Central memory CD8-positive, alpha-beta T cell (primary cell): ENCODE measurements at regions not wholly inside any gene's neighbourhood (a gene's known extent, or its start where the extent isn't known, plus 50 kb on each side); places are given as distances from the start of the nearest gene placed in this dataset.

Experiments used
- ATAC-seq: fragments of 150-1000 bp; cut with Tn5 transposase; replicated peaks from 2 replicates; pipeline ENCODE4 v1.10.0; 2022; ENCODE audit warnings: mild to moderate bottlenecking, moderate FRiP score, moderate number of reproducible peaks; ENCODE audit not compliant: poor library complexity, severe bottlenecking; ENCODE audit errors: extremely low read depth
- DNase-seq, 2 donors: peaks; one replicate each; pipeline ENCODE4 v3.0.0; 2021; ENCODE audit warnings: low spot score in 2 of 2
- H3K27ac Mint-ChIP-seq: one replicate; pipeline ENCODE4 v1.8.0; 2022; ENCODE audit warnings: low read depth, mild to moderate bottlenecking, moderate library complexity, mixed read lengths
- H3K27me3 Mint-ChIP-seq: one replicate; pipeline ENCODE4 v1.8.0; 2022; ENCODE audit warnings: mixed read lengths
- H3K36me3 Mint-ChIP-seq: one replicate; pipeline ENCODE4 v1.8.0; 2022; ENCODE audit warnings: mild to moderate bottlenecking, moderate library complexity, mixed read lengths; ENCODE audit not compliant: insufficient read depth
- H3K4me1 Mint-ChIP-seq: one replicate; pipeline ENCODE4 v1.8.0; 2022; ENCODE audit warnings: mixed read lengths
- H3K4me3 Mint-ChIP-seq: one replicate; pipeline ENCODE4 v1.8.0; 2022; ENCODE audit warnings: mild to moderate bottlenecking, moderate library complexity, mixed read lengths
- H3K9me3 Mint-ChIP-seq: one replicate; pipeline ENCODE4 v1.8.0; 2022; ENCODE audit warnings: mixed read lengths

DNA sequence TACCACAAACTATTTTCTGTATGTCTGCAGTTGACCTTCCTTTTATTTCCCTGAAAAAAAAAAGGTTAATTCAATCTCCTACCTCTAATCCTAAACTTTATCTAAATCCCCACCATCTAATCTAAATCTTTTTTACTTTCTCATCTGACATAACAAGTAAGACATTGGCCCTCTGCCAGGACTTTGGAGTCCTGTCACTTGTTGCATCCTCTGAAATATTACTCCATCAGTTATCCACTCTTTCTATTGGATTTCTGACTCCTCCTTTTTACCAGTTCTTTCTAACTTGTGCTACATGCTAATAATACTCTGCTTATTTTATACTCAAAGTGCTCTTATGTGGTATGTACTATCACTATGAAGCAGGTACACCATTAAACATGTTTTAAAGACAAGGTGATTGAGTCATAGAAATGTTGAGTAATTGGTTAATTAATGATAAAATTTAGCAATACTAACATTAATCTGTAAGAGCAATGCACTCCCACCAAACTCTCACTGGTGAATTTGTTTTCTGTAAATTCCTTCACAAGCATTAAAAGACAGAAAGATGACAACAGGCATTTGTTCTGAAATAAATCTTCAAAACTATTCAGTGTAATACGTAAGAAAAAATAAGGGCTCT is 914.2 kb upstream of the RAG2 start:
- DNase-seq (no peak), ATAC-seq (no peak)
- Mint-ChIP-seq H3K36me3 (peaks cover 1% of the 10 kb centered on the region), H3K27ac (no peak overlapping the region), H3K4me3 (no peak overlapping the region), H3K27me3 (no peaks in the 10 kb centered on the region), H3K4me1 (no peaks in the 10 kb centered on the region), H3K9me3 (peaks cover 22% of the 10 kb centered on the region)

DNA sequence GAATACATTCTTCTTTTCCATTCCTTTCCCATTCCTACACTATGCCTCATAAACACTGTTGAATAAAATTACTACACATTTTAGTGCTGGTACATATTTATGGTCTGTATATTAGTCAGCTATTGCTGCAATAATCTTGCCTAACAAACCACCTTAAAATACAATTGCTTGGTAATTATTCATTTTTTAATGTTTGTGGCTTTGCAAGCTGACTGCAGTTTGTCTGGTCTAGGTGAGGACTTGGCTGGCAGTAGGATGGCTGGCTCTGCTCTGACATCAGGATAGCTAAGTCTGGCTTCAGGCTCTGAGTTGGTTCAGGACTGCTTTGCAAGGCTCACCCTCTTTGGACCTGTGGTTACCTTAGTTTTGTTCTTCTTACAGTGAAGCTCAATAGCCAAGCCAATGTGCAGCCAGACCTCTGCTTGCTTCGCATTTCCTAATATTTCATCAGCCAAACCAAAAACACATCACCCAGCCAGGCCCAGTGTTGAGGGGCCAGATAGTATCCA is 913.4 kb upstream of the RAG2 start:
- H3K27ac Mint-ChIP-seq = no peak overlapping the region
- H3K4me3 Mint-ChIP-seq = no peak overlapping the region
- ATAC-seq (no peak), DNase-seq (no peak)
- no peaks in the 10 kb centered on the region for H3K27me3 Mint-ChIP-seq
- H3K36me3 Mint-ChIP-seq = peaks cover 1% of the 10 kb centered on the region
- peaks cover 24% of the 10 kb centered on the region for H3K9me3 Mint-ChIP-seq
- H3K4me1 Mint-ChIP-seq = no peaks in the 10 kb centered on the region

DNA sequence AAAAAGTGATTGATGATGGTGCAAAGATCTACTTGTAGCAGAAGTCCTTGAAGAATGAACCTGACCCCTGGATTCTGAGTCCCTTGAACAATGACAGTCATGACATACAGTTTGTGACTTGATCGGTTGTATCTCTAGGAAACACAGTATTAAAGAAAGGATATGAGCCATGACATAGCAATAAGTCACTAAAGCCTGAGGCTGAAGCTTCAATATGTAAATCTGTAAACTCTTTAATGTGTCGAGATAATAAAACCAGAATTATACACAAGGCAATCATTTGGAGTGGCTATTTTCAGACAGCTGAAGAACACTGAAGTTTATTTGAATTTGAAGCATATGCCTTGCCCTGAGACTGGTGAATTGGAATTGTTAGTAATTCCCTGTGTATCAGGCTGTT is 911.5 kb upstream of the RAG2 start:
- Mint-ChIP-seq H3K9me3 (peaks cover 15% of the 10 kb centered on the region), H3K27ac (no peak overlapping the region), H3K4me3 (no peak overlapping the region), H3K36me3 (no peaks in the 10 kb centered on the region), H3K27me3 (no peaks in the 10 kb centered on the region), H3K4me1 (no peaks in the 10 kb centered on the region)
- ATAC-seq = no peak
- DNase-seq = no peak

DNA sequence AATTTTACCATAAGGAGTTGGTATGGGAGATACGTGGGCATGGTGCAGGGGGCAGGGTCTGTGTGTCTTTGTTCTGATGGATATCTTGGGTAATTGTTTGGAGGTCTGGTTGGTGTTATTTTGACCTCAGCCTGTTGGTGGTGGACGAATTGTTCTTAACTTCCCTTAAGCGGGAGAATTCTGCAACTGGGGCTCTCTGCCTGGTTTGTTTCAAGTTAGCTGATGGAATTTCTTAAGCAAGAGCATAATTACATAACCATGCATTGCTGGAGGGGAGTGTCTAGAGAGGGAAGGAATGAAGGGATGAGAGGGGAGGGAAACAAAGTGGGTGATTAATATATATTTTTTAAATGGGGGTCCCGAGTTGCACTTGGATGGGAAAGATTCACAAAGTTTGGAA is 908.5 kb upstream of the RAG2 start:
- Mint-ChIP-seq H3K9me3 (peaks cover 6% of the 10 kb centered on the region), H3K4me3 (no peak overlapping the region), H3K4me1 (no peaks in the 10 kb centered on the region), H3K27me3 (no peaks in the 10 kb centered on the region), H3K27ac (no peak overlapping the region), H3K36me3 (no peaks in the 10 kb centered on the region)
- DNase-seq (no peak), ATAC-seq (no peak)

DNA sequence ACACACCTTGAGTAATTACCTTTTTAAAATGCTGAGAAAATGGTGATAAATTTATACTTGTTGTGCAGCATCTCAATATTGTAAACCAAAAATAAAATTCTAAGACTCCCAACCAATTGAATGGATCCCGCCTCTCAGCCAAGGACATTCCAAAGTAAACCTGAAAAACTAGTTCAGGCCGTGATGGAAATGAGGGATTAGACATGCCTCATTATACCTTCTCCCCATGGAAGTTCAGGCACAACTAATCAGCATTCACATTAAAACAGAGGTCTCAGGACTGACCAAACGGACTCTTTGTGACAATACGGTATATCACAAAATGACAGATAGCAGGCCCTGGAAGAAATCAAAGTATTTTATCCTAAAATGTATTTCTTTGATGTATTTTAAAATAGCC is 907.4 kb upstream of the RAG2 start:
- no peaks in the 10 kb centered on the region for H3K4me1 Mint-ChIP-seq
- no peak for DNase-seq
- H3K27me3 Mint-ChIP-seq = no peaks in the 10 kb centered on the region
- H3K36me3 Mint-ChIP-seq = no peaks in the 10 kb centered on the region
- no peak for ATAC-seq
- H3K4me3 Mint-ChIP-seq = no peak overlapping the region
- H3K27ac Mint-ChIP-seq = no peak overlapping the region
- H3K9me3 Mint-ChIP-seq = peaks cover 9% of the 10 kb centered on the region

DNA sequence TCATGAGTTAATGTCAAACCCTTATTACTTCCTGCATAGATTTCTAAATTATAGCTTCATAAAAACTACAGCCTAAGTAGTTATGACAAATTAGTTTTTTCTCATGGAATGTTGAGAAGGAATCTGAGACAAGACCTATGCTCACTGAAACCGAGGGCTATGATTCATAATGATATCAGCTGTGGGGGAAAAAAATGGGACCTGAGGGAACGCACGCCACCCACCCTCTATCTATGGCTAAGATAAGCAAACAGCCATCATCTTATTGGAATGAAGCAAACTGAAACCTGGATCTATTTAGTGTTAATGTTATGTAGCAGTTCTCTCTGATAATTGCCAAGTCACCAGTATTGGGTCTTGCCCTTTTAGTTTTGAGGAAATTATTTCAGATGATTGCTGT is 906.9 kb upstream of the RAG2 start:
- no peaks in the 10 kb centered on the region for H3K36me3 Mint-ChIP-seq
- peaks cover 12% of the 10 kb centered on the region for H3K9me3 Mint-ChIP-seq
- no peaks in the 10 kb centered on the region for H3K4me1 Mint-ChIP-seq
- H3K27me3 Mint-ChIP-seq = no peaks in the 10 kb centered on the region
- no peak overlapping the region for H3K4me3 Mint-ChIP-seq
- DNase-seq (no peak), ATAC-seq (no peak)
- H3K27ac Mint-ChIP-seq = no peak overlapping the region

DNA sequence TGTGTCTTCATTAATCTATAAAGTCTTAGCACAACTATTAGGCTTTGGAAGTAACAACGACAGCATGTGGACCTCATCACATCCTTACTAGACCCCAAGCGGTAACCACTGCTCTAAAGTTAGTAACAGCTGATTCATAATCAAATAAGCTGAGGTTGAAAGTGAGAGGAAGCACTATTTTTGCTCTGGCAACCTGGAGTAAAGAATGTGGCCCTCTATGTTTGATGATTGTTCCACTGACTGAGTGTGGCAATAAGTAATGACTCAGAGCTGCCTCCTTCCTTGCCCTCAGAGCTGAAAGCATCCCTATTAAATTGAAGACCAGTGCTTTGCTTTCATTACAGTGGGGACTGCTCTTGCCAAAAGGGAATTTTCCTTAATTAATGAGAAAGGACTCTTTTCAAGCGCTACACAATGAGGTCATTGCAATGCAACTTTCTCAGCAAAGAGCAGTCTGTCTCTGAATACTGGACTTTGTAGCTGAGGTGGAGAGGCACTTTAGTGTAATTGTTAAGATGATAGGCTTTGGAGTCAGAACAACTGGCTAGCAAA is 906.1 kb upstream of the RAG2 start:
- ATAC-seq (no peak), DNase-seq (no peak)
- Mint-ChIP-seq H3K27me3 (no peaks in the 10 kb centered on the region), H3K36me3 (no peaks in the 10 kb centered on the region), H3K4me1 (no peaks in the 10 kb centered on the region), H3K4me3 (no peak overlapping the region), H3K9me3 (peaks cover 12% of the 10 kb centered on the region), H3K27ac (no peak overlapping the region)

DNA sequence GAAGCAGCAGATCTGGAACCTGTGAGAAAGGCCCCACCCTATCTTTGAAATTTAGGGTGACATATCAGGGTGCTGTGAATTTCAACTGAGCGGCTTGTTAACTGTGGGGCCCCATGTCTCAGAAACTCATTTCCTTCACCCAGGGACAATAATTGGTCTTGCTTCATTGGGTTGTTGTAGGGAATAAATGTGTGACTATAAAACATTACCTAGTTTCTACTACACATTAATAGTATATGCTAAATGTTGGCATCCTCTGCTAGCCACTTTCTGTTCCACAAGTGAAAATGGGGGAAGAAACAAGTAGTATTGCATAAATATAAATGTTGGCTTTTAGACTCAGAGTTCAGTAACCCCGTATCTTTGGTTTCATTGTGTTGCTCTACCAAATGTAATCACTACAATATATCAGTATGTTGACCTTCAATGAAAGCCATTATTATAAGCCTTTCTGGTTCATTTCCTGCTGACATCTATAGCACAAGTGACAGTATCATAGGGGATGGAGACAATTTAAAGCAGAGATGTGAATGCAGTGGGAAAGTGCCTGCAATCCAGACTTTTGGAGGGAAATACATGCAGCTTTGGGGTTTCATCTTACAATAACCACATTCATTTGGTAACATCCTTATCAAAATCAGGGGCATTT is 905.5 kb upstream of the RAG2 start:
- Mint-ChIP-seq H3K4me1 (no peaks in the 10 kb centered on the region), H3K4me3 (no peak overlapping the region), H3K27me3 (no peaks in the 10 kb centered on the region), H3K9me3 (peaks cover 12% of the 10 kb centered on the region), H3K27ac (no peak overlapping the region), H3K36me3 (no peaks in the 10 kb centered on the region)
- ATAC-seq (no peak), DNase-seq (no peak)

DNA sequence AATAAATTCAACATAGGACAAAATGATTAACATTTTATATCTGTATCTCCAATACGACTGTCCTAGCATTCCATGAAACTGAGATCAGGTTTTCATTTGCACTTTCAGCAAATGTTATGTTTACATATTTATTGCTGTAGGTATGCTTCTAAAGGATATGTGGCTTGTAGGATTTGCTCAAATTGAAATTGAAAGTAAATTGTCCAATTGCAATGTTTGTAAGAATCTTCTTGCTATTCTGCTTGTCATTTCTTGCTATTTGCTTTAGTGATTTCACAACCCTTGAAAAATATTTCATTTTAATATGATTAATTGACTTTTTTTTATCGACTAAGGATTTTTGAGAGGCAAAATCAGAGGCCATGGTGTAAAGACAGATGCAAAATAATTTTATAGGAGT is 904.2 kb upstream of the RAG2 start:
- H3K27me3 Mint-ChIP-seq = no peaks in the 10 kb centered on the region
- H3K4me3 Mint-ChIP-seq = no peak overlapping the region
- ATAC-seq (no peak), DNase-seq (no peak)
- no peaks in the 10 kb centered on the region for H3K36me3 Mint-ChIP-seq
- H3K4me1 Mint-ChIP-seq = no peaks in the 10 kb centered on the region
- H3K9me3 Mint-ChIP-seq = peaks cover 11% of the 10 kb centered on the region
- H3K27ac Mint-ChIP-seq = no peak overlapping the region

DNA sequence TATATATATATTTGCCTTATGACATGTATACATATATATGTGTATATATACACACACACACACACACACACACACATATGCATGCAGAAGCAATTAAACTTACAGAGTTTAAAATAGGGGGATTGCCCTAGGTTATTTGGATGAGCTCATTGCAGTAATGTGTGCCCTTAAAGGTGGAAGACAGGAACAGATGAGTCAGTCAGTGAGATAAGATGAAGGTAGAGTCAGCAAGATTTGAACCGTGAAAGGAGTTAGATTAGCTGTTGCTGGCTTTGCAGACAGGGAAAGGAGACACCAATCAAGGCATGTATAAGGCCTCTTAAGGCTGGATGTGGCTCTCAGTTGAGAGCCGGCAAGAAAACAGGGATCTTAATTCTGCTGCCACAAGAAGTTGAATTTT is 902.4 kb upstream of the RAG2 start:
- H3K27me3 Mint-ChIP-seq = no peaks in the 10 kb centered on the region
- ATAC-seq = no peak
- DNase-seq = no peak
- H3K4me1 Mint-ChIP-seq = no peaks in the 10 kb centered on the region
- H3K4me3 Mint-ChIP-seq = no peak overlapping the region
- H3K9me3 Mint-ChIP-seq = peaks cover 17% of the 10 kb centered on the region
- no peaks in the 10 kb centered on the region for H3K36me3 Mint-ChIP-seq
- H3K27ac Mint-ChIP-seq = no peak overlapping the region

DNA sequence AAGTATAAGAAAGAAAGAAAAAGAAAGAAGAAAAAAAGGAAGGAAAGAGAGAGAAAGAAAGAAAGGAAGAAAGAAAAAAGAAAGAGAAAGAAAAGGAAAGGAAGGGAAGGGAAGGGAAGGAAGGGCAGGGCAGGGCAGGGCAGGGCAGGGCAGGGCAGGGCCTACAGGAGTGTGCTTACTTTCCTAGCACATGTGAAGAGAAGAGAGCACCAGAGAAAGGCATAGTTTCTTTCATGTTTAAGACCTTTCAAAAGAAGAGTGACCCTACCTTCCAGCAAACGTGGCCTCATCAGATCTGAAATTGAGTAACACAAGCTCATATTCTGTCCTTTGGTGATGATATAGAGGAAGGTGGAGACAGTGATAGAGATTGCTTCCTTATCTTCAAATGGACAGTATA is 899.3 kb upstream of the RAG2 start:
- no peaks in the 10 kb centered on the region for H3K27me3 Mint-ChIP-seq
- ATAC-seq (no peak), DNase-seq (no peak)
- H3K9me3 Mint-ChIP-seq = peaks cover 20% of the 10 kb centered on the region
- no peak overlapping the region for H3K27ac Mint-ChIP-seq
- H3K4me3 Mint-ChIP-seq = no peak overlapping the region
- no peaks in the 10 kb centered on the region for H3K4me1 Mint-ChIP-seq
- no peaks in the 10 kb centered on the region for H3K36me3 Mint-ChIP-seq

DNA sequence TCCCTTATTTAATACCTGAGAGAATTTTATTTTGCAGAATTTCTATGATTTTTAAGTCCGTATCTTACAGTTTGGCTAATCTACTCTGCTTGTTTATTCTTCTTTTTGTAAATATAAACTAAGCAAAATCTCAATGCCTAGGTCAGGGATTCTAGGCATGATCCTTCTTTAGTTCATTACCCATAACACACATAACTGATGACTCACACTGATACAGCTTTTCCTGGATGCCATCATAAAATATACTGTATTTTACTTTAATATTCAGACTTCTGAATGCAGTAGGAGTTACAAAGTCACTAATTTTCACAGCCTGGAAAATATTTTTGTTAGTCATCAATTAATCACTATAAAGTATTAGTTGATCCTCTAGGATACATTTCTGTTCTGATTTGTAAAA is 898.2 kb upstream of the RAG2 start:
- DNase-seq = no peak
- Mint-ChIP-seq H3K36me3 (no peaks in the 10 kb centered on the region), H3K9me3 (peaks cover 20% of the 10 kb centered on the region), H3K4me1 (no peaks in the 10 kb centered on the region), H3K27me3 (no peaks in the 10 kb centered on the region), H3K27ac (no peak overlapping the region), H3K4me3 (no peak overlapping the region)
- ATAC-seq = no peak

DNA sequence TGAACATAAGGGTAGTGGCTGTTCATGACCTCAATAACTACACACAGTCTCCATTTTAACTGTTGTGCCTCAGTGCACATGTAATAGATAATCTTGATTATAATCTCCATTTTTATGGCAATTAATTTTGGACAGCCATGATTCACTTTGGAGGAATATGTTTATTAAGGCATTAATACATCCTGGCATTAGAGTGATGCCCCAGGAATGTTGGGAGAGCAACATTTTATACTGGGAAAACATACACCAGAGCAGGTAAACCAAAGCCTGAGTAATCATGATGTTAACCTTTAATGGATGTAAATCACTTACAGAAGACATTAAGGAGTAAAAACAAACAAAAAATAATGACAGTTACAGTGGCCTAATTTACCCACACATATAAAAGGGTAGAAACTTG is 886.3 kb upstream of the RAG2 start:
- no peak for ATAC-seq
- H3K4me1 Mint-ChIP-seq = no peaks in the 10 kb centered on the region
- DNase-seq = no peak
- no peak overlapping the region for H3K27ac Mint-ChIP-seq
- H3K27me3 Mint-ChIP-seq = no peaks in the 10 kb centered on the region
- H3K4me3 Mint-ChIP-seq = no peak overlapping the region
- H3K9me3 Mint-ChIP-seq = peaks cover 11% of the 10 kb centered on the region
- no peaks in the 10 kb centered on the region for H3K36me3 Mint-ChIP-seq
